ENCODE measurements at regions not wholly inside any gene's neighbourhood (a gene's known extent, or its start where the extent isn't known, plus 50 kb on each side); places are given as distances from the start of the nearest gene placed in this dataset.

DNA sequence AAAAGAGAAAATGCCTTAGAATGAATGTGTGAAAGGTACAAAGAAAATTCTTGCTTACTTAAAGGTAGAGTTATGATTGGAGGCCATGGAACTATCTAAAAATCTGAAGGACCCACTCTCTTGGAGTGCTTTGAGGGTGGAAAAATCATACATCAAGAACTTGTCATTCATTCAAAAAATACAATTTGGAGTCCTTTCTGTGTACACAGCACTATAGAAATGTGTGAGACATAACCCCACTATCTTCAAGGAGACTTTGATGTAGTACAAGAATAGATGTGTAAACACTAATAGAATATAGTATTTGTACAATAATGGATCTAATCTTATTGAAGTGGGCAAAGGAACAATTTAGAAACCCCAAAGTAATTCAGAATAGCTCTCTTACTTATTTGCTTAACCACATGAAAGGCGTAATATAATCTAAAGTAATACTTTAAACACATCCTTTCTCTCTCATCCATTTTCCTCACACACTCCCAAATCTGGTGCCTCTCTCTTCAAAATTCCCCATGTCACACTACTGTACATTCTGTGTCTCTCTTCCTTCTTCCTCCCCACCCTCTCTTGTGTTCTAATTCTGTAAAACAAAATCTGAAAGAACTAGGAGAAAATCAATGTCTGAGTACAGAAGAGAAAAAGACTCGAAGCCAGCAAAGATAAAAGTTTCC, 166.7 kb downstream of the DNAJB9 start:
- TF ChIP-seq, protein P1, sequence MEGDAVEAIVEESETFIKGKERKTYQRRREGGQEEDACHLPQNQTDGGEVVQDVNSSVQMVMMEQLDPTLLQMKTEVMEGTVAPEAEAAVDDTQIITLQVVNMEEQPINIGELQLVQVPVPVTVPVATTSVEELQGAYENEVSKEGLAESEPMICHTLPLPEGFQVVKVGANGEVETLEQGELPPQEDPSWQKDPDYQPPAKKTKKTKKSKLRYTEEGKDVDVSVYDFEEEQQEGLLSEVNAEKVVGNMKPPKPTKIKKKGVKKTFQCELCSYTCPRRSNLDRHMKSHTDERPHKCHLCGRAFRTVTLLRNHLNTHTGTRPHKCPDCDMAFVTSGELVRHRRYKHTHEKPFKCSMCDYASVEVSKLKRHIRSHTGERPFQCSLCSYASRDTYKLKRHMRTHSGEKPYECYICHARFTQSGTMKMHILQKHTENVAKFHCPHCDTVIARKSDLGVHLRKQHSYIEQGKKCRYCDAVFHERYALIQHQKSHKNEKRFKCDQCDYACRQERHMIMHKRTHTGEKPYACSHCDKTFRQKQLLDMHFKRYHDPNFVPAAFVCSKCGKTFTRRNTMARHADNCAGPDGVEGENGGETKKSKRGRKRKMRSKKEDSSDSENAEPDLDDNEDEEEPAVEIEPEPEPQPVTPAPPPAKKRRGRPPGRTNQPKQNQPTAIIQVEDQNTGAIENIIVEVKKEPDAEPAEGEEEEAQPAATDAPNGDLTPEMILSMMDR (conservative IDR thresholded peaks at IDR 0.05; ENCODE audit: low read depth, low read length): no peak
- TF ChIP-seq EZH2phosphoT487 (IDR thresholded peaks at IDR 0.05; ENCODE audit: borderline replicate concordance, low read length): no peak

Measured in PC-3 (cell line).